ENCODE measurements at regions not wholly inside any gene's neighbourhood (a gene's known extent, or its start where the extent isn't known, plus 50 kb on each side); places are given as distances from the start of the nearest gene placed in this dataset.

DNA sequence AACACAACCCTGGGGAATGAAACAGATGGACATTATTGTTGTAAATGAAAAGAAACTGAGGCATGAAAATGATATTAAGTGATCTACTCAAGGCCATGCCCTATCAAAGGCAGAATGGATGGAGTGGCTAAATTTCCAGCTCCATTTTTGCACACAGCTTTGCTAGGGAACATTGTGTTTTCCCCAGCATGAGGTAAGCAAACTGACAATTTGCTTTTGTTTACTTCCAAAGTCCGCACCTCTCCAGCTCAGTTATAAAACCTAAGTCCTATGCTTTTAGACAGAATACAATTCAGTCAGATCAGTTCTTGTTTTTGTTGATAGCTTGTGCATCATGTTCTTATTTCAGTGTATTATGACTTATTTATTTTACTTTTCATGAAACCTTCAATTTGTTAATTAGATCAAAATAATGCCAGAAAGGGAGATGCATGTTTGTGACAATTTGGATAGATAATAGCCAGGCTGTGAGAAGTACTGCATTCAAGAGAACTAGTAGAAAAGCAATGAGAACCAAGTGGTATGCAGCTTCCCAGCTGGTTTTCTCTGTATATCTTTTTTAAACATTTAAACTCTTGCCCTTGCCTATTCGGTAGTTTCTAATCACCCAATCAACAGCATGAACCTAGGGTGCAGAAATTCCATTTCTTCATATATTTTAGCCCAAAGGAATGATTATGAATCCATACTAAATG lies 380.8 kb downstream of the SPATA31D1 start:
- TF ChIP-seq, protein P1, sequence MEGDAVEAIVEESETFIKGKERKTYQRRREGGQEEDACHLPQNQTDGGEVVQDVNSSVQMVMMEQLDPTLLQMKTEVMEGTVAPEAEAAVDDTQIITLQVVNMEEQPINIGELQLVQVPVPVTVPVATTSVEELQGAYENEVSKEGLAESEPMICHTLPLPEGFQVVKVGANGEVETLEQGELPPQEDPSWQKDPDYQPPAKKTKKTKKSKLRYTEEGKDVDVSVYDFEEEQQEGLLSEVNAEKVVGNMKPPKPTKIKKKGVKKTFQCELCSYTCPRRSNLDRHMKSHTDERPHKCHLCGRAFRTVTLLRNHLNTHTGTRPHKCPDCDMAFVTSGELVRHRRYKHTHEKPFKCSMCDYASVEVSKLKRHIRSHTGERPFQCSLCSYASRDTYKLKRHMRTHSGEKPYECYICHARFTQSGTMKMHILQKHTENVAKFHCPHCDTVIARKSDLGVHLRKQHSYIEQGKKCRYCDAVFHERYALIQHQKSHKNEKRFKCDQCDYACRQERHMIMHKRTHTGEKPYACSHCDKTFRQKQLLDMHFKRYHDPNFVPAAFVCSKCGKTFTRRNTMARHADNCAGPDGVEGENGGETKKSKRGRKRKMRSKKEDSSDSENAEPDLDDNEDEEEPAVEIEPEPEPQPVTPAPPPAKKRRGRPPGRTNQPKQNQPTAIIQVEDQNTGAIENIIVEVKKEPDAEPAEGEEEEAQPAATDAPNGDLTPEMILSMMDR (IDR thresholded peaks at IDR 0.05): no peak

DNA sequence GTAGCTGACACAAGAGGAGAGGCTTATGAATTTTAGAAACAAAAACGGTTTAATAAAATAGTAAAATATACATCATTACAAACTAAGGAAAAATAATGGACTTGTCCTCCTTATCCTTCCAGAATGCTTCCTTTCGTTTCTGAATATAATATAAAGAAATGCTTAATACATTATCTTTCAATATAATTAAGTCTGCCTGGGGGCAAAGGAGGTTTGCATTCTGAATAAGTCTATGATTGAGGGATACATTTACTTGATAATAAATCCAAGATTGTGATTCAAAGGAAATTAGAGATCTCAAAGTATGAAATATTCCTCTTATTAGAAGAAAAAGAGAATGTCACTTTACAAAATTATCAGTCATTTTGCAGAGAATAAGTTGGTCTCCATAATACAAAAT lies 386.5 kb downstream of the SPATA31D1 start:
- TF ChIP-seq, protein P1 (IDR thresholded peaks at IDR 0.05): no peak

DNA sequence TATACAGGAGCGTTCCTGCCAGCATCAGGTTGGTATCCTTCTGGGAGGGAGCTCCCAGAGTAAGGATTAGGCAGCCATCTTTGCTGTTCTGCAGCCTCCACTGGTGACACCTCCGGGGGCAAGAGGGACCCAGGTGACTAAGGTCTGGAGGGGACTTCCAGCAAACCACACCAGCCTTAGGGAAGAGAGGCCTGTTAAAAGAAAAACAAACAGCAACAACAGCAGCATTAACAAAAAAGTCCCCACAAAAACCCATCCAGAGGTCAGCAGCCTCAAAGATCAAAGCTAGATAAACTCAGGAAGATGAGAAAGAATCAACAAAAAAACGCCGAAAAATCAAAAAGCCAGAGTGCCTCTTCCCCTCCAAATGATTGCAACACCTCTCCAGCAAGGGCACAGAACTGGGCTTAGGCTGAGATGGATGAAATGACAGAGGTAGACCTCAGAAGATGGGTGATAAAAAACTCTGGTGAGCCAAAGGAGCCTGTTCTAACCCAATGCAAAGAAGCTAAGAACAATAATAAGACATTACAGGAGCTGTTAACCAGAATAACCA lies 388.2 kb downstream of the SPATA31D1 start:
- TF ChIP-seq, protein P1 (IDR thresholded peaks at IDR 0.05): no peak

DNA sequence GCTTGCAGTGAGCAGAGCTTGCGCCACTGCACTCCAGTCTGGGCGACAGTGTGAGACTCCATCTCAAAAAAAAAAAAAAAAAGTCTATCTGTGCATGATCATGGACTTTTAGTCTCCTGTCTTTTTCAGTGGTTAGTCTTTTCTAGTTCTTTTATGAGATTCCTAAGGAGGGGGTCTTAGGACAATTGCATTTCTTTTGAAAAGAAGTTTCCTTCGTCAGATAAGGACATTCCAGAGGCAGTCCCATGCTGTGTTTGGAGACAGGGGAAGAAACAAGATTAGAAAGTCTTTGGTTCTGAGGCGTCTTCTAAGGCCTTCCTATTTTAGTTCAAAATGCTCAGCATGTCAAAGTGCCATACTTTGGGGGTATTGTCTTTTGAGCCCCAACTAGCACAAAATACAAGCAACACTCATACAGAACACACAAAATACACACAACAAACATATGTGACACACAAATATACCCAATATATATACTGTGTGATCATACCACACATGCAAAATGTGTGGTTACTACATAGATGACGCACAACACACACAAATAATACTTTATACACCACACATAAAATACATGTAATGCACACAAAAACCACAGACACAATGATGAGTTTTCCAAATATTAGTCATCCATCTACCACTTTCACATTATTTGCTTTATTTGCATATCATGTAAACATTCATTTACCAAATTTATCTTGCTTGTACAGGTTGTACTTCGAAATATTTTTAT lies 394.5 kb downstream of the SPATA31D1 start:
- TF ChIP-seq, protein P1 (IDR thresholded peaks at IDR 0.05): no peak

DNA sequence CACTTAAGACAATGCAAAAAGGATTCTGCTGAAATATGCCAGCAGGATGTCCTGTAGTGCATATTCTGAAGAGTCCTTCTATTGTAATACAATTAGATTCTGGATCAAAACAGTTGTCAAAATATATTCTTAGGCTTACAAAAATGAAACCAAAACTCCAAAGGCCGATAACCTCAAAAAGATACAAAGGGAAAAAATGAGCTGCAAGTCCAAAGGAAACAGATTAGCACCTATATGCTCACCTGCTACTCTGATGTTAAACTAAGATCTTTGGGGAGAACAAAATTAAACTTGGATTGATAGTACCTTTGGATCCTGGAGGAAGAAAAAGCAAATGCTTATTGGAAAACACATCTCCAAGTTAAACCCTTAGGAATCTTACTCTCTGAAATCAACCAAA lies 397.1 kb downstream of the SPATA31D1 start:
- TF ChIP-seq, protein P1 (IDR thresholded peaks at IDR 0.05): no peak

DNA sequence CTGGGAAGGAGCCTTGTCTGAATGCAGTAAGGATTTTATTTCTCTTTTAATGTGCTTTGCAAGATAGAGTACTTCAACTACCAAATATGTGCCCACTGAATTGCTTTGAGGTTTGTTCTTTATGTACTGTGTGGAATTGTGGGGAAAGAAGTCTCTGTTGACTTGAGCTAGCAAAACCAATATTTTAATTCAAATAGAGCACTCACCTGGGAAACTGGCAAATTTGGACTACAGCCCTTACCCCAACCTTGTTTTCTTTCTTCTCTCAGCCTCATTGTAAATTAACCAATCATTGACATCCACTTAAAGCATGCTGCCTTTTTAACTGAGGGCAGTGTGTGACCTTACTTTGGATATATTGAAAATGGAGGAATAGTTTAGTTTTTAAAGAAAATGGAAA lies 409.0 kb downstream of the SPATA31D1 start:
- TF ChIP-seq, protein P1 (IDR thresholded peaks at IDR 0.05): no peak

DNA sequence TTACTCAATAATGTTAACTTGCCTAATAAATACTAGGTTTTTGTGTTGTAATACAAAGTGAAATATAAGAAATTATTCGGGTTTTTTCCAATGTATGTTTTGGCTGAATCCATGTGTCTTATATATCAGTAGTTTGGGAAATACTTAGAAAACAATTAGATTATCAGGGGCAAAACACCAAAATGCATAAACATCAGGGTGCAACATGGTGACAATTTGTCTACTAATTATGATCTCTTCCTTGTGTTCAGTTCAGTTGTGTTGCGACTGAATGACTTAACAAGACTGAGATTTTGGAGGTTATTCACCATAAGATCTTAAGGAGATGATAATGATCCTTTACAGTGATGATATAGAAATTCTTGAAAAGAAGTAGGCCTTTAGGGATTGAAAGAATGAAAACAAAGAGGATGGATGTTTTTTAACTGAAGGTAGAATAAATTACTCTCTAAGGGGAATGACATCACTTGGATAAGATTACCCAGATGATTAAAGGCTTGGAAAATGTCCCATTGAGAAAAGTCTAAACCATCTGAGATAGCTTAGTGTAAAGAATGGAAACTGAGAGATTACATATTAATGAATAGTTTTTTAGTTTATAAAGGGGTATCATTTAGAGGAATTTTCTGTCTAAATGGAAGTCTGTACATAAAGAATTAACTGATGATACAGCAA lies 415.8 kb downstream of the SPATA31D1 start:
- TF ChIP-seq, protein P1 (IDR thresholded peaks at IDR 0.05): no peak
